DMS153 treated with DMSO at 0.1 percent for 48 hours (cell line): ENCODE measurements at regions not wholly inside any gene's neighbourhood (a gene's known extent, or its start where the extent isn't known, plus 50 kb on each side); places are given as distances from the start of the nearest gene placed in this dataset.
"Not testable (repeated sequence)": the region's sequence is repeated elsewhere in the genome, so short reads cannot be mapped to it uniquely, and the experiment has no call there.

Experiments used
- DNase-seq: peaks from one replicate; lab custom pipeline; 2025; ENCODE audit not compliant: unreplicated experiment; lab: John Stamatoyannopoulos, UW

GRCh38 chr10:46792657-46793357, 118.4 kb upstream of the PTPN20 start:
- not testable (repeated sequence) for DNase-seq

DNA sequence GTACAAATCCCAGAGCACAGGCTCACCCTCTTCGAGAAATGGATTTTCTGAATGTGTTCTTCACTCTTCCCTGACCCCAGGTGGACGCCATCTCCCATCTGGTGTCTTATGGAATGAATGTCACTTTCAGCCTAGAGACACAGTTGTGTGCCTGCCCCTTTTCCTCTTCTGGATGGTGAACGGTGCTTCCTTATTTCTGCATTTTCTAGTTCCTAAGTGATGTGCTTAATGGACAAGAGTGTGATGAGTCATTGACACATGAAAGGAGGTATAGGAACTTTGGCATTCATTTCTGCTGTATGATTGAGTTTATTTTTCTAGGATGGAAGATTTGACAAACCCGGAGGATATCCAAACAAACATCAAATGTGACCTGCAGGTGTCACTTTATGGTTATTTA, 114.9 kb upstream of the PTPN20 start:
- not testable (repeated sequence) for DNase-seq

GRCh38 chr10:46802010-46802409, 109.2 kb upstream of the PTPN20 start:
- DNase-seq = not testable (repeated sequence)

- DNase-seq = not testable (repeated sequence)
These were observed 108.1 kb upstream of the PTPN20 start for GRCh38 chr10:46803082-46803481.

GRCh38 chr10:46810222-46810621, 101.0 kb upstream of the PTPN20 start:
- not testable (repeated sequence) for DNase-seq

DNA sequence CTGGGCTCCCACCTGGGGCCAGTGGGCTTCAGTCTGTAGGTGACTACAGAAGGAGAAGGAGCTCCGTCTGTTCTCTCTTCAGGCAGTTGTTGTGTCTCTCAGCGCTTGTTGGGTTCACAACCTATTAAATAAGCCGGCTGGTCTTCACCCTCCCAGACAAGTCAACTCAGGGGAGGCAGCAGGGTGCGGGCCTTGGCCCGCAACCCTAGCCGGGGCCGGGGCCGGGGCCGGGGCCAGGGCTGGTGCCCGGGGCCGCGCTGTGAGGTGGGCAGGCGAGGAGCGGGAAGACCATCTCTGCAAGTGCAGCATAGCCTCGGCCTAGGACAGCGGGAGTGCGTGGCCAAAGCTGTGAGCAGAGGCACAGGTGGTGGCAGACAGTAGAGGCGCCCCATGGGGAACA, 95.1 kb upstream of the PTPN20 start:
- DNase-seq = not testable (repeated sequence)

DNA sequence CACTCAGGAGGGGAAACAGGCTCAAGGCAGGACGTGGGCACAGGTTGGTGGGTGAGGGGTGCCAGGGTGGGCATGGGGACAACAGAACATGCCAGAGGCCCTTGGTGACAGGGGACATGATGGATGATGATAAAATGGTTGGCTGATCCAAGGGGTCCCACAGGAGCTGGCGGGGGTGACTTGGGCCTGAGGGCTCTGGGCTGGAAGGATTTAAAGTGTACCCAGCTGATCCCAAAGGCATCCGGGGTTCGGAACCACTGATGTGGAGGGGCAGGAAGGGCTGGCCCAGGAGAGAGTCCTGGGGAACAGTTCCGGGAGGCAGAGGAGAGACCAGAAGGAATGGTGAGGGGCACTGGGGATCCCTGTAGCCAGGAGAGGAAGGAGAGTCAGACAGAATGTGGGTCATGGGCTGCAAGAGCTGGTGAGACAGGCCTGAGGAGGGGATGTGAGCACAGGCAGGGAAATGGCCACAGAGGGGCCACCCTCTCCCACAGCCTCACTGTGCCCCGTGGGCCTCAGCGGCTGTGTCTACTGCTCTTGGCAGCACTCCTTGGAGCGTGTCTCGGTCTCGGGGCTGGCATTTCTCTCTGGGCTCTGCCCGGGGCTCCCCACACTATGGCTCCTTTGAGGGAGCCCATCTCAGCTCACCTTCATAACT, 70.7 kb upstream of the PTPN20 start:
- not testable (repeated sequence) for DNase-seq

GRCh38 chr10:46841051-46841593, 70.1 kb upstream of the PTPN20 start:
- DNase-seq = not testable (repeated sequence)

- not testable (repeated sequence) for DNase-seq
These were observed 66.0 kb upstream of the PTPN20 start for GRCh38 chr10:46845194-46845593.

DNA sequence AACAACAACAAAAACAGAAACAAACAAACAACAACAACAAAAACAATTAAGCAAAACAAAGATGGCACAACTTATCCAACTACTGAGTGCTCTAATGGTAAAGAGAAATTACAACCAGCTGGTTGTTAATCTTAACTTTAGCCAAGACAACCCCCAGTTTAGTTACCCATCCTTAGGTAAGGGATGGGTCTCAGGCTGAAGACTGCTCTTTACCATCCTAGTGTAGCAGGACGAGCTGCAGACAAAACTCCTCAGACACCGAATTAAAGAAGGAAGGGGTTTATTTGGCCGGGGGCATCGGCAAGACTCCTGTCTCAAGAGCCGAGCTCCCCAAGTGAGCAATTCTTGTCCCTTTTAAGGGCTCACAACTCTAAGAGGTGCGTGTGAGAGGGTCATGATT, 65.6 kb upstream of the PTPN20 start:
- DNase-seq = not testable (repeated sequence)

- DNase-seq = not testable (repeated sequence)
These were observed 50.5 kb upstream of the PTPN20 start for GRCh38 chr10:46860753-46861152.
